ENCODE measurements at regions not wholly inside any gene's neighbourhood (a gene's known extent, or its start where the extent isn't known, plus 50 kb on each side); places are given as distances from the start of the nearest gene placed in this dataset.
"Not testable (repeated sequence)": the region's sequence is repeated elsewhere in the genome, so short reads cannot be mapped to it uniquely, and the experiment has no call there.

GRCh38 chr1:148261684-148262083 is 109.6 kb upstream of the NBPF11 start:
- DNase-seq: not testable (repeated sequence)

GRCh38 chr1:148257886-148258285 is 105.8 kb upstream of the NBPF11 start:
- not testable (repeated sequence) for DNase-seq

- DNase-seq: peak; percentile 22
Measured at GRCh38 chr1:148254611-148255429, 102.7 kb upstream of the NBPF11 start.

- not testable (repeated sequence) for DNase-seq
Measured at GRCh38 chr1:148253808-148254207, 101.7 kb upstream of the NBPF11 start.

GRCh38 chr1:148248798-148249197 is 96.7 kb upstream of the NBPF11 start:
- DNase-seq: not testable (repeated sequence)

GRCh38 chr1:148246258-148246861 is 94.3 kb upstream of the NBPF11 start:
- not testable (repeated sequence) for DNase-seq

- DNase-seq: not testable (repeated sequence)
Measured at GRCh38 chr1:148245843-148246242, 93.8 kb upstream of the NBPF11 start.

- not testable (repeated sequence) for DNase-seq
Measured at GRCh38 chr1:148245443-148245842, 93.4 kb upstream of the NBPF11 start.

GRCh38 chr1:148233250-148233649 is 81.2 kb upstream of the NBPF11 start:
- DNase-seq: not testable (repeated sequence)

- DNase-seq: not testable (repeated sequence)
Measured at GRCh38 chr1:148228846-148229245, 76.8 kb upstream of the NBPF11 start.

- DNase-seq: not testable (repeated sequence)
Measured at GRCh38 chr1:148222399-148223159, 70.5 kb upstream of the NBPF11 start.

GRCh38 chr1:148221593-148221992 is 69.5 kb upstream of the NBPF11 start:
- DNase-seq: not testable (repeated sequence)

GRCh38 chr1:148219229-148219628 is 67.1 kb upstream of the NBPF11 start:
- DNase-seq: not testable (repeated sequence)

GRCh38 chr1:148211191-148211590 is 59.1 kb upstream of the NBPF11 start:
- not testable (repeated sequence) for DNase-seq

GRCh38 chr1:148210624-148211023 is 58.5 kb upstream of the NBPF11 start:
- not testable (repeated sequence) for DNase-seq

GRCh38 chr1:148210166-148210565 is 58.1 kb upstream of the NBPF11 start:
- DNase-seq: not testable (repeated sequence)

- DNase-seq: not testable (repeated sequence)
Measured at GRCh38 chr1:148202013-148202412, 49.9 kb upstream of the NBPF11 start.

Data from NCI-H69 (cell line).